IMR-90 (cell line): ENCODE measurements at regions not wholly inside any gene's neighbourhood (a gene's known extent, or its start where the extent isn't known, plus 50 kb on each side); places are given as distances from the start of the nearest gene placed in this dataset.
A peak's percentile ranks its signal among the peaks of the same experiment; 100 is the strongest.

Source experiments
- ATAC-seq: fragments of 200-7000 bp; cut with Tn5 transposase; 2 replicates; pipeline ENCODE4 v1.9.1; 2020; ENCODE audit warnings: low read depth, mild to moderate bottlenecking, moderate library complexity
- BruUV-seq: library from RNA; stranded (reverse); fragments of 400-500 nt; replicated peaks from 2 replicates; lab custom pipeline; 2021; lab: Mats Ljungman, UMichigan
- CTCF ChIA-PET: fragments of 300-600 bp; formaldehyde crosslinking; extraction: SDS; loops from one replicate; lab custom pipeline; 2021; ENCODE audit warnings: antibody characterized with exemption; lab: Yijun Ruan, JAX
- POLR2A ChIA-PET: fragments of 300-600 bp; sonication (Branson Sonifier 250); formaldehyde crosslinking; loops from one replicate; lab custom pipeline; 2022; ENCODE audit warnings: antibody characterized with exemption; ENCODE audit not compliant: unreplicated experiment; lab: Charles Lee
- DNase-seq: peaks from one replicate; pipeline ENCODE4 v3.0.0; 2013
- H2AFZ ChIP-seq: replicated peaks from 2 replicates; pipeline ENCODE3; 2013; ENCODE audit warnings: low read length, mild to moderate bottlenecking; ENCODE audit not compliant: poor library complexity
- H2AK5ac ChIP-seq: 2 replicates; pipeline ENCODE4 v1.6.1; 2013; ENCODE audit warnings: low read depth, low read length, inconsistent platforms
- H2AK9ac ChIP-seq: replicated peaks from 2 replicates; pipeline ENCODE3; 2013; ENCODE audit warnings: mild to moderate bottlenecking, low read depth, low read length, moderate library complexity; ENCODE audit not compliant: poor library complexity
- H2BK120ac ChIP-seq: 2 replicates; pipeline ENCODE4 v1.6.1; 2013; ENCODE audit warnings: low read depth, low read length, inconsistent platforms
- H2BK15ac ChIP-seq: 3 replicates; pipeline ENCODE4 v1.6.1; 2013; ENCODE audit warnings: low read depth, low read length, inconsistent platforms
- H2BK20ac ChIP-seq: 2 replicates; pipeline ENCODE4 v1.6.1; 2013; ENCODE audit warnings: low read depth, mild to moderate bottlenecking, inconsistent platforms, low read length, moderate library complexity
- H2BK5ac ChIP-seq: 2 replicates; pipeline ENCODE4 v1.6.1; 2013; ENCODE audit warnings: mild to moderate bottlenecking, low read depth, low read length, inconsistent platforms; ENCODE audit not compliant: poor library complexity, severe bottlenecking
- H3K14ac ChIP-seq: replicated peaks from 2 replicates; pipeline ENCODE4 v1.6.1; 2013; ENCODE audit warnings: low read depth, low read length, inconsistent platforms
- H3K18ac ChIP-seq: 2 replicates; pipeline ENCODE4 v1.6.1; 2013; ENCODE audit warnings: low read depth, low read length, control low read depth
- H3K23ac ChIP-seq: 2 replicates; pipeline ENCODE4 v1.6.1; 2013; ENCODE audit warnings: low read depth, low read length, inconsistent platforms
- H3K27ac ChIP-seq: 2 replicates; pipeline ENCODE4 v1.5.1; 2013; ENCODE audit warnings: mild to moderate bottlenecking, control low read depth, low read length; ENCODE audit not compliant: insufficient read depth
- H3K27me3 ChIP-seq: 2 replicates; pipeline ENCODE4 v1.6.1; 2013; ENCODE audit warnings: low read length; ENCODE audit not compliant: control insufficient read depth, insufficient read depth
- H3K36me3 ChIP-seq: 2 replicates; pipeline ENCODE4 v1.6.1; 2013; ENCODE audit warnings: low read length, mixed read lengths; ENCODE audit not compliant: control insufficient read depth, insufficient read depth
- H3K4ac ChIP-seq: 2 replicates; pipeline ENCODE4 v1.6.1; 2013; ENCODE audit warnings: low read depth, low read length, inconsistent platforms
- H3K4me1 ChIP-seq: 2 replicates; pipeline ENCODE4 v1.6.1; 2013; ENCODE audit warnings: low read length, mixed read lengths; ENCODE audit not compliant: control insufficient read depth, insufficient read depth
- H3K4me2 ChIP-seq: 2 replicates; pipeline ENCODE4 v1.6.1; 2013; ENCODE audit warnings: low read depth, mild to moderate bottlenecking, control low read depth, low read length, moderate library complexity
- H3K4me3 ChIP-seq: 2 replicates; pipeline ENCODE4 v1.5.1; 2013; ENCODE audit warnings: low read depth, mild to moderate bottlenecking, control low read depth, low read length, moderate library complexity; ENCODE audit not compliant: insufficient read depth
- H3K56ac ChIP-seq: 2 replicates; pipeline ENCODE4 v1.6.1; 2013; ENCODE audit warnings: low read length, inconsistent platforms; ENCODE audit not compliant: insufficient read depth; ENCODE audit errors: extremely low read depth
- H3K79me1 ChIP-seq, 2 experiments: 2 replicates each; pipeline ENCODE4 v1.6.1; 2013; ENCODE audit warnings: low read length in 2 of 2, inconsistent platforms in 1 of 2, low read depth in 1 of 2
- H3K9ac ChIP-seq: 2 replicates; pipeline ENCODE4 v1.6.1; 2013; ENCODE audit warnings: low read depth, low read length, control low read depth
- H3K9me1 ChIP-seq: 2 replicates; pipeline ENCODE4 v1.6.1; 2013; ENCODE audit warnings: low read length, inconsistent platforms; ENCODE audit not compliant: insufficient read depth
- H3K9me3 ChIP-seq: 2 replicates; pipeline ENCODE4 v1.6.1; 2013; ENCODE audit warnings: low read length; ENCODE audit not compliant: control insufficient read depth, insufficient read depth
- H4K20me1 ChIP-seq: 2 replicates; pipeline ENCODE4 v1.6.1; 2013; ENCODE audit warnings: low read length, inconsistent platforms; ENCODE audit not compliant: insufficient read depth
- H4K5ac ChIP-seq: 2 replicates; pipeline ENCODE4 v1.6.1; 2013; ENCODE audit warnings: mild to moderate bottlenecking, low read depth, low read length, control low read depth
- H4K8ac ChIP-seq, 2 experiments: 2 replicates each; pipeline ENCODE4 v1.6.1; 2013; ENCODE audit warnings: low read depth in 2 of 2, low read length in 2 of 2, control low read depth in 1 of 2, inconsistent platforms in 1 of 2
- H4K91ac ChIP-seq: 2 replicates; pipeline ENCODE4 v1.6.1; 2013; ENCODE audit warnings: low read depth, low read length, inconsistent platforms; ENCODE audit not compliant: insufficient read depth
- CTCF ChIP-seq: conservative IDR thresholded peaks from 2 replicates; pipeline ENCODE4 v1.5.1; 2012; ENCODE audit warnings: mild to moderate bottlenecking, low read depth, low read length, improper control_type of control experiment
- POLR2A ChIP-seq: IDR thresholded peaks from 2 replicates; pipeline ENCODE4 v1.6.1; 2012; ENCODE audit warnings: mild to moderate bottlenecking, low read depth, low read length
- RAD21 ChIP-seq: IDR thresholded peaks from 2 replicates; pipeline ENCODE4 v1.6.1; 2012; ENCODE audit warnings: low read length, improper control_type of control experiment
- RFX5 ChIP-seq: IDR thresholded peaks from 2 replicates; pipeline ENCODE4 v1.8.0; 2012; ENCODE audit warnings: low read depth, mild to moderate bottlenecking, low read length, moderate library complexity
- SMC3 ChIP-seq: fragments of 150-350 bp; IDR thresholded peaks from 2 replicates; pipeline ENCODE4 v1.6.1; 2016; ENCODE audit warnings: low read depth, mild to moderate bottlenecking, antibody characterized with exemption, low read length, moderate library complexity
- WGBS, 2 experiments: methylation state at CpG; one replicate each; pipeline versions ENCODE4 v1.1.5 to v1.1.7; 2013; ENCODE audit warnings: missing lambda C conversion rate in 2 of 2; ENCODE audit not compliant: insufficient read length in 1 of 2; ENCODE audit errors: extremely low coverage in 2 of 2; 5-methylcytosine and 5-hydroxymethylcytosine counted together
- dilution Hi-C: fragments of 300-500 bp; cut with HindIII; formaldehyde crosslinking; loops from one replicate; pipeline ENCODE4 v1.14.3; 2018; ENCODE audit warnings: low sequenced_read_pairs; ENCODE audit not compliant: unreplicated experiment
- in situ Hi-C: fragments of 300-500 bp; cut with MboI; formaldehyde crosslinking; loops from 3 replicates; pipeline ENCODE4 v1.14.3; 2019; ENCODE audit warnings: low sequenced_read_pairs, inconsistent platforms, mixed read lengths
- intact Hi-C: fragments of 100-400 bp; cut with micrococcal nuclease; formaldehyde crosslinking; loops from 2 replicates; pipeline ENCODE4 v1.10.0; 2022

- in situ Hi-C loops = no loop called here
- Histone ChIP-seq H4K8ac (no peak overlapping the region), H3K79me1 (no peaks in the 10 kb centered on the region), H3K23ac (no peak overlapping the region), H2AK9ac (no peak overlapping the region), H2AFZ (no peak overlapping the region), H3K27me3 (no peaks in the 10 kb centered on the region), H2BK15ac (no peak overlapping the region), H2BK20ac (no peak overlapping the region), H3K4ac (no peak overlapping the region), H3K4me2 (no peak overlapping the region), H3K27ac (no peak overlapping the region), H3K9me3 (no peaks in the 10 kb centered on the region), H2AK5ac (no peak overlapping the region), H3K9me1 (no peaks in the 10 kb centered on the region), H4K5ac (no peak overlapping the region), H3K18ac (no peak overlapping the region), H3K4me1 (no peaks in the 10 kb centered on the region), H3K14ac (no peak overlapping the region), H4K91ac (no peak overlapping the region), H3K36me3 (no peaks in the 10 kb centered on the region), H4K20me1 (no peaks in the 10 kb centered on the region), H3K9ac (no peak overlapping the region), H2BK5ac (no peak overlapping the region), H3K56ac (no peak overlapping the region), H3K4me3 (no peak overlapping the region), H2BK120ac (no peak overlapping the region)
- dilution Hi-C loops = no loop called here
- POLR2A ChIA-PET = interaction anchor here (0.5 kb wide), 1 partner anchor 112 kb away, joined by 3 read pairs; no protein-coding TSS in a partner anchor
- intact Hi-C loops = loop anchor here (1.0 to 5.0 kb wide), 2 partner anchors 330 to 420 kb away; no protein-coding TSS in a partner anchor
- CTCF ChIA-PET = interaction anchor here (0.6 to 1.1 kb wide), 5 partner anchors 13 to 719 kb away, joined by 3 to 4 read pairs (median 3); no protein-coding TSS in a partner anchor
- no CpG with 5 or more reads among the region's 3 CpGs for WGBS, 2 experiments
- BruUV-seq = no TSS peak
- TF ChIP-seq RFX5 = no peak
- TF ChIP-seq CTCF = peak; percentile 52
- peak; percentile 47 for TF ChIP-seq RAD21
- TF ChIP-seq POLR2A = no peak
- TF ChIP-seq SMC3 = peak; percentile 57
- DNase-seq (peak; percentile 15), ATAC-seq (0 out of 2 replicates have a peak, but pooled peaks have one; percentile 32)
Observed at GRCh38 chr2:59182249-59182648, 941.1 kb upstream of the FANCL start.
